Ureter (tissue), 1 donor: ENCODE measurements at regions not wholly inside any gene's neighbourhood (a gene's known extent, or its start where the extent isn't known, plus 50 kb on each side); places are given as distances from the start of the nearest gene placed in this dataset.

Source experiments
- DNase-seq: peaks from one replicate; pipeline ENCODE4 v3.0.0-alpha.2; 2020; ENCODE audit warnings: low spot score
- donor health status: DM: yes; HTN: yes; CAD: no.

DNA sequence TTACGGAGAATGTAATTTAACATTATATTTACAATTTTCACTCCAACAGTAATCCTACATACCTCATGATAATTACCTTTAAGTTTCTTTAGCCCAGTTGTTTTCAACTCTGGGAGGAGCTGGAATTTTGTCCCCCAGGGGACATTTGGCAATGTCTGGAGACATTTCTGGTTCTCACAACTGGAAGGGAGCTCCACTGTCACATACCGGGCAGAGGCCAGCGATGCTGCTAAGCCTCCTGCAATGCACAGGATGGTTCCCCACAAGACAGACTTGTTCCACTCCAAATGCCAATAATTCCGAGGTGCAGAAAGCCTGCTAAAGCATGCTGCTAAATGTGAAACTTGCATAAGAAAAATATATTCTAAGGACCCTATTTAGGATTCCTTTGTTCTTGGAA lies 251.1 kb upstream of the IRX5 start:
- DNase-seq: no peak

DNA sequence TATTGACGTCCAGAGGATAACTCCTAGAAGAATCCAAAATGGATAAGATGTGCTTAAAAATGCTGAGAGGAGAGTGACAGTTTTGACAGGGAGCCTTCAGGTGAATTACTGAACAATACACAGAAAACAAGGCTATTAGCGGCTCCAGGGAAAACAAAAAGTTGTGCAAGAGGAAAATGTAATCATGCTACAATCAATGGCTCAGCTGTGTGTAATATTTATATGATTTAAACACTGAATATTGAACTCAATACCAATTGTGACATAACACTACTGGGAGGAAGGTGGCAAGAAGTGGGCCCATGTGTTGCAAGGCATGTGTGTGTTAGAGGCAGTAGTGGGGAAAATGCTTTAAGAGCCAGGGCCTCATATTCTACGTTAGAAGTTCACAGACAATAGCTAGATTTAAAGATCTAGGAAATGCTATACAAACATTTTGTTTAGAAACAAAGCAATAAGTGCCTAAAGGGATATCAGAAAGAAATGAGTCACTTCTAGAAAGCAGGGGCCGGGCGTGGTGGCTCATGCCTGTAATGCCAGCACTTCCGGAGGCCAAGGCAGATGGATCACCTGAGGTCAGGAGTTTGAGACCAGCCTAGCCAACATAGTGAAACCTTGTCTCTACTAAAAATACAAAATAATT lies 253.2 kb upstream of the IRX5 start:
- no peak for DNase-seq

DNA sequence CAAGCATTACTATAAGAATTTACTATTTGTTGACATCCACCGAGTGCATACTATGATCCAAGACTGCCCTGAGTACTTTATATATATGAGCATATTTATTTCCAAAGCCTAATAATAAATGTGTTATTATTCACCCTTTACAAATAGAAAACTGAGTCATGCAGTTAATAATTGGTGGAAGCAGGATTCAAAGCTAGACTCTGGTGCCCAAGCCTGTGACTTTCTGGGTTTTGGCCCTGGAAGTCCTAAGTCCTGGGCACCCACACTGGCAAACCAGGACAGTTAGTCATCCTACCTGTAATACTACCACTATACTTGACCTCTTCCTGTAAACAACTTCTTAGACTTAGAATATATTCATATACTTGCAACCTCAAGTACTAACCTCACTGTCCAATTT lies 257.4 kb upstream of the IRX5 start:
- DNase-seq: no peak

DNA sequence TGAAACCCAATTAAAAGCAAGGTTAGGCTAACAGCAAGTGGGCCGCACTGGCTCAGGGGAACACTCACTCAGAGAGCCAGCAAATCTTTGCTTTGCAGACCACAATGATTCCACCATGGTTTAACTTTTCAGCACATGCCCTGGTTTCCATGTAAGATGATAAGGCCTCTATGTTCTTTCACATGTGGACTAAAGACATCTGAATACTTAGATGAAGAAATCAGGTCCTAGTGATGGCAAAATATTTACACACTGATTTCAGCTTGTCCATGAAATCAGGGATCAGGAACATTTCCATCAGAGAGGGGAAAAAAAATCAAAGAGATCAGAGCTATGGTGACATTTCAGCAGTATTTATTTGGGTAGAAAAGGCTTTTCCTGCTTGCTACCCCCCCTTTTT lies 258.2 kb upstream of the IRX5 start:
- DNase-seq: no peak

DNA sequence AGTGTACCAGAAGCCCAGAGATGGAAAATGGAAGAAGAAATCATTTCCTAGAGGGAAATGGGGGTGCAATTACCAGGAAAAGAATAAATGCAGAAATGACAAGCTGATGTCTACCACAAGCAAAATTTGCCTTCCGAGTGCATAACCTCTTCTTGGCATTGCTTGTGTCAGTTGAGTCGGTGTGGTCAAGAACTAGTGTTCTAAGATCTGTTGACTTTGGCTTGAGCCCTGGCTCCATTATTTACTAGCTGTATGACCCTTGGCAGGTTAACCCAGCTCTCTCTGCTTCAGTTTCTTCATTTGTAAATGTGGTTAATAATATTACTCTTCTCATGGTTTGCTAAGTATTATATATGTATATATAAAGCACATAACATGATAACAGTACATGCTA lies 273.0 kb upstream of the IRX5 start:
- no peak for DNase-seq

DNA sequence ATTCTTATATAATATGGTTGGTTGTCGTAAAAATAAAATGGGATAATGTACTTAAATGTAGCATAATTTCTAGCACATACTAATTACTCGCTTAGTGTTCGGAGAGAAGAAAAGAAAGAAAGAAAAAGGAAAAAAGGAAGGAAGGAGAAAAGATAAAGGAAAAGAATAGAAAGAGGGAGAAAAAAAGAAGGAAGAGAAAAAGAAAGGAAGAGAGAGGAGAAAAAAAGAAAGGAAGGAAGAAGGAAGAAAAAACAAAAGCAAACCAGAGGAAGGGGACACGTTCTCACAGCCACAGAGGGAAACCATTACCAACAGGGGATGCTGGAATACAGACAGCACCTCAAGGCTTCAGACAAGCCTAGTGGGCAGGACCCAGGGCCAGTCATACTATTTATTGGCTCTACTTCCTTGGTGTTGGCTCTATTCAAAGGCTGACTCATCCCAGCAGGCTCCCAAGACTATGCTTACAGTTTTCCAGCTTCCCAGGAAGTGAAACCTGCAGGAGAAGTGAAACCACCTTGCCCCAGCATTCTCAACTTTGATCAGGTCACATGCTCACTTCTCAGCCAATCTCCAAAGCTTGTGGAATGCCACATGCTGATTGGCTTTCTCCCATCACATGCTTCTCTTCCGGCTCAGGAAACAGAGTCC lies 273.5 kb upstream of the IRX5 start:
- no peak for DNase-seq

DNA sequence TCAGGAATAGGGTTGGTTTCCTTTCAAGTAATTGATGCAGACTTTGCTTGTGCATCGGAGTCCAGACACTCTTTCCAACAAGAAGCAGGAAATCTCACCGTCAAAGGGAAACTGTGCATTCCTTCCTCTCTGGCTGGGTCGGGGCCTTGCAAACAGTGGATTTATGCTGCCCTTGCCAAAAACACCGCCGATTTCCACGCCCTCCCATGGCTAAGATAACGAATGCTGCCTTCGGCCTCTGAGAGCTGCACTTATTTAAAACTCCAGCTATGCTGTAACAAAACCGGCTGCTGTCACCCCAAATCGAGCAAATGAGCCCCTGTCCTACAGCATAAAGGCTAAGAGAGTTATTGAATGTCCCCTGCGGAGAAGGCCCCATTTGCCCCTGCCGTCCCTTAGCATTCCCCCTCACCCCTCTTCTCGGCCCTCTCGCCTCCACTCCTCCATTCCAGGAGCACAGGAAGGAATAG lies 275.5 kb upstream of the IRX5 start:
- no peak for DNase-seq

DNA sequence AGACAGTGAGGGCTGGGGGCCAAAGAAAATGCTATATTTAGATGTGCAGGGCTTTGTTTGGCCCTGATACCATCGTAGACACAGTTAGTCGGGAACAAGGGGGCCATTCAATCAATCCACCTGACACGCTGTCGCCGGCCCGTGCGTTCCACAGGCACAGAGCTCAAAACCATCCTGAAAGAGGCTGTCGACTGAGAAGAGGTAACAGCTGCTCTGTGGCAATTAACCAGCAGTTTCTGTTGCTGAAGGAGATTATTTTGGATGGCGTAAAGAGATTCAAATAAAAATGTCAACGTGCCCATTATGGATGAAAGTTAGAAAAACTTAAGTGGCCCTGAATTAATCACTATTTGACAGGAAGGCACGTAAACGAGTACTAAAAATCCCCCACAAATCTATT lies 276.2 kb upstream of the IRX5 start:
- no peak for DNase-seq

DNA sequence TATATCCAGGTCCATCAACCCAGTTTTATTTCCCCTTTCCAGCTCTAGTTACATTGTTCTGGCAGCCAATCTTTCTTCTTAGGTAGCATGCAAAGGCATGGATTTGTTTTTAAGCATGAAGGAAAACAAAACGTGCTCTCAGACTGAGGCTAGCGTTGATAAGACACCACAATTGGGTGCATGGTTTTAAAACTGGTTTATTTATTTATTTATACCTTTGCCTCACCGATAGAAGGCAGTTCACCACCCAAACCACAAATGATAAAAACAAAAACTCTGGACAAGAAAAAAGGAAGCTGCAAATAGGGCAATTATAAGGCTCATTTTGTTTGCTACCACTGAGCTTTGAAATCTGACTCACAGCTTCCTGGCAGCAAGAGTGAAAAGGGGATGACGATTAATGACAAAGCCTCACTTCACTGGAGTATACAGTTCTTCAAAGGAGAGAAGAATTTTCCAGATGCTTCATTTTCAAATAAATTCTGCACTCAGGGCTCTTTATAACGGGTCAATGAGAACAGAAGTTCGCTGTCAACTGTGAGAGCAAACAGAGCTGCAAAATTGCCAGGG lies 278.4 kb upstream of the IRX5 start:
- no peak for DNase-seq

DNA sequence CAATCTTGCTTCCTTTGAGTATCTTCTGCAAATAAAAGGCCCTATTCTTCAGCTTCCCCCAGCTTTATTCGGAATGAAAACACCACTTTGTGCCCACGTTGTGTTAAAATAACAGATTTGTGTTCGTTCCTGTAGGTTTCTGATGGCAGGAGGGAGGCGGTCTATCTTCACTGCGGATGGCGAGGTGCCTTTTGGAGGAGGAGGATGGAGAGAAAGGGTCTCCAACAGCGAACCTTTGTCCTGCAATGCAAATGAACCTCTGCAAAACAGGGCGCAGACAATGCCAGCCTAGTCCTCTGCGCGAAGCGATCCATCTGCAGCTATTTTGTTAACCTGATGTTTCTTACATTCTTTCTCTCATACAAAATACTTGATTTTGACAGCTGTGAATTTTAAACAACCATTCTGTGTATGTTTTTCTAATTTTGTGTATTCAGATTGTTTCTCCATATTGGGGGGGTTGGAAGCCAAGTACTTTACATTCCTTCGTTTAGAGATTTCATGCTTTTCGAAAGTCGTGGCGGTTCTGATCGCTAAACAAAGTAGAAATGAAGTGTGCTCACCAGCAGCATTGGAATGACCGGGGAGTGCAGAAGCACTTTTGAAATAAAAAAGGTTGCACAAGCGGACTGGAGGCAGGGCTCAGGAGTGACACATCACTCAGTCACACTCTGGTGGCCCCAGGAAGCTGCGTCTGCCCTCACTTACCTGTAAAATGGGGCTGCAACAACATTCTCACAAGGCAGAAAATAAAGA lies 279.0 kb upstream of the IRX5 start:
- DNase-seq: no peak

DNA sequence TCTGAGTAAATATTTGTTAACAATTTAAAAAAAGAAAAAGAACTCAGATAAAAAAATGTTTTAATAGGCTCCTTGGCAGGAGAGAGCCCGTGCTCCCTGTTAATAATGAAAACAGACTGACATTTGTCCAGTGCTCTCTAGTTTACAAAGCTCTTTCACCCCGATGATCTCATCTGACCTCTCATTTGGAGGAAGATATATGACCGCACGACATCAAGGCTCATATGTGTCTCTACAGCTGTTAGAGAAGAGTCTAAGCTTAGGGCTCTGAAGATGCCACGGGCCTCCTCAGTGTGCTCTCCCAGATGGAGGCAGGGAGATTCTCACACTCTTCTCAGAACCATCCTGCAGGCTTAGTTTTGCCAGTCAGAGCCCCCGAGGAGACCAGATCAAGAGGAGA lies 280.8 kb upstream of the IRX5 start:
- DNase-seq: no peak

DNA sequence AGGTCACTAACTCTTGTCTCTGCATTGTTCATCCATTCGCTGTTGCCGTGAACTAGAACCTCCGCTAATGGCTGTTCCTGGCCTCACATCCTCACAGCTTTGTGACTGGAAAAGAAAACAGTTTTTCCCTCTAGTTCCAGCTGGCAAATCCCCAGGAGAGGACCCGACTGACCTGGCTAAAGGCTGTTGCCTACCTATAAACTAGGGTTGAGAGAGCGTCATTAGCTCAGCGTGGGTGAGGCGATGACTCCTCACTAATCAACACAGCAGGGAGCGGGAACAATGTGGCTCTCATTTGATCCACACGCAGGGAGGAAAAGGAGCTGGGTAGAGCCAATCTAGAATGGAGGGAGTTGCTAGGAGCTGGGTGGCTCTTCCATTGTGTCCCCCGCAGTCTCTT lies 282.1 kb upstream of the IRX5 start:
- no peak for DNase-seq

DNA sequence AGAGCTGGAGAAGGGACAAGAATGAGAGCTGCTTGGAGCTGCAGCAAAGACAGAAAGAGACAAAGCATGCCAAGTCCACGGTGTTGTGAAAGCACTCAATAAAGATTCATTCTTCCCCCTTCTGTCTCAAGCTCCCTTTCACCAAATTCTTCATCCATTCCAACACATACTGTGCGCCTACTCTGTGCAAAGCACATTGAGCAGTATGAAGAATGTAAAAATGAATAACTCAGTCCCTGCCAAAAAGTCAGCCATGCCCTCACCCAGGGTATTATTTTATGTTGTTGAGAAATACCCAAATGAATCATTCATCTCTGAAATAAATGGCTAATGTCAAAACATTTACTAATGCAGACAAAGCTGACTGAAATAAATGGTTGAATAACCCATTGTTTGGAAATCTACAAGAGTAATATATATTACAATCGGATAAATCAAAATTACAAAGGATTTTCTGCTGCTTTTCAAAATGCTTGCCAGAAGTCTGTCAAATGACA lies 282.9 kb upstream of the IRX5 start:
- DNase-seq: no peak

DNA sequence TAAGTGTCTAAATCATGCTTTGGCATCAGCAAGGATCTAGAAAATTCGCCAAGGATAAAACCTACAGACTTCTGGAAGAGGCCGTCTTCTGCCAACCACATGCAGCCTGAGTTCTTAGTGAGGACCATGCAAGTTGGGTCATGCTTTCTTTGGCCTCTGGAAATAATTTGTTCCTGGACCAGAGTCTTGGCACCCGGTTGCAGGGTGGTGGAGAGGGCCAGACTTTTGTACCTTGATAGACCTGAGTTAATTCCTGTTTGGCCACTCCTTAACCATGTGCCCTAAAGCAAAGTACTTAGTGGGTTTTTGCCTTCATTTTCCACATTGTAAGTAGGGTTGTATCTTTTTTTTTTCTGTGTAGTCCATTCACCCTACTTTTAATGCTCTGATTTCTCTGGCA lies 283.4 kb upstream of the IRX5 start:
- DNase-seq: no peak

DNA sequence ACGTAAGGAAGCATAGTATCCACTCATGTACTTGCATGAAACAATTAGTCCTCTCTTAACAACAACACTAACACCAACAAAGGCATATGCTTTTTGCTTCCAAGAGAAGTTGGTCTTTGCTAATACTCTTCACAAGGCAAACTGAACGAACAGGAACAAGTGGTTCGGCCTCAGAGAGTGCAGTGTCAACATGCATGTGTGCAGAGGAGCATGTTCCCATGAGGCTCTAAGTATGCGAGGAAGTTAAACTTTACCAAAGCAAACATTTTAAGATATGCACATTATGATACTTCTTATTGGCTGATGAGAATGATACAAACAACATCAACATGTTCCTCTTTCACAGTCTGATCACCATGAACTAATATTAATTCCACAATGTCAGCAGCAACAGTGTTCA lies 285.3 kb upstream of the IRX5 start:
- DNase-seq: no peak

DNA sequence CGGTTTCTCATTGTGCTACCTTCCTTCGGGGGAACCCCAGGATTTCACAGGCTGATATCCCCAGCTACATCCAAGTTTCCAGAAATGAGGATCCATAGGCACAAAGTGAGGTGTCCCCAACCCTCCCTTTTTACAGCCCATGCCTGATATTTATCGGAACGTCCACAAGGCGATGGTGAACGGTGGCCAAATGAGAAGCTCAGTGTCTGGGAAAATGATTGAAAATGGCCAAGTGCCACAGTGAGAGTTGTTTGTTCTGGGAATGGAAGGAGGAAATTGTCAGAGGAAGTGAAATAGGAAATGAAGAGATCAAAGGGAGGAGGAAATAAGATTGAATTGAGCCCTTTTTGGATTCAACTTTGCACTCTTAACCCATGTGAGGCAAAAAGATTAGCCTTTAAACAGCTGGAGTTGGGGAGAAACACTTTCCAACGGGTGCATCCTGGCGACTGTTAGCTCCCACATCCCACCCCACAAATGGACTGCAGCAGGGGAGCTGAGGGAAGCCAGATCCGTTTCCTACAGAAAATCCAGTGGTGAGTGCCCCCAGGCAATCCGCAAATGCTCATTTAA lies 294.4 kb upstream of the IRX5 start:
- no peak for DNase-seq

DNA sequence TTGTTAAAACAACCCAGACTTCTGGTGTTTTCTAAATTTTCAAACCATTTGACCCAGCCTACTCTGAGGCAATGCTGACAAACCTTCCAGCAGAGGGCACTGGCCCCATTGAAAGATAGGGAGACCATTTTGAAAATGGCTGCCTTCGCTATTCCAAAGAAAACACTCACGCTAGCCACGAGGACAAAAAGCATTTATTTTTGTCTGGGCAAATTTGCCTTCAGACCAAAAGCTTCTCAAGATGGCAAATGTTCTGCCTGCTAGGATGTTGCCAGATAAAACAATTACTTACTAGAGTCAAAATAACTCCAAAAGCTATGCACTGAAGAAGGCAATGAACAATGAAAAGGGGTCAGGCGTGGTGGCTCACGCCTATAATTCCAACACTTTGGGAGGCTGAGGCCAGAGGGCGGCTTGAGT lies 296.7 kb upstream of the IRX5 start:
- DNase-seq: no peak

DNA sequence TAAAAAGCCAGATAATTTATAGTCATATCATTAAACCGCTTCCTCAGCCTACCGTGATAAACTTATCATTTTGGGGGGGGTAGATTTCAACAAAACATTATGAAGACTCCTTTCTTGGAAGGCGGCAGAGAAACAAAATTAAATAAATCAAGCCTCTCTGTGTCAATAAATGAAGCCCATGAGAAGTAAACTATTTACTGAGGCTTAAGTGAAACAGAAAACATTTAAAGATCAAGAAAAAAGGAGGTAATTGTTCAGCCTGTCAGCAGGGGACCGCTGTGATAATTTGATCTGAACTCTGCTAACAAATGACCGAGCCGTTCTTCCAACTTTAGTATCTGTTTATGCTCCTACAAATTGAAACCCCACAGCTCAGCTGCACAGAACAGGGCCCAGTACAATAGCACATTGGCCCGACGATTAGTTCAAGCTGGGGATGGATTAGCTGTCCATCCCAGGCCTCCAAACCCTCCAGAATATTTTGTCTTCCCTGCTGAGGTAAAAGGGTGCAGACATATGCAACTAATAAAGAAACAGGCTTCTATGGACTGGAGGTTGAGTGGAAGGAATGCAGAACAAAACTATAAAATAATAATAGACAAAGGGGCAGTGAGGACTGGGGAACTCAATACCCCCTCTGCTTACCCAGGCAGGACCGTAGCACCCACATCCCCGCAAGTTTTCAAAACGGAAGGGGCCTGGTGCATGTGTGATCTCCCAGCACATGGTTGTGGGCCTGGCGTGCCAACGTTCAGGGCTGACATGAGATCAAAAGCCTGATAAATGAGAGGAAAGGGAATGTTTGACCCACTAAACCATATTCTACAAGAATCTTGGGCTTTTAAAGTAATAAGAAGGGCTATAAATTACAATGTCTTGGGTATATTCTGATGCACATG lies 298.1 kb upstream of the IRX5 start:
- DNase-seq: no peak

DNA sequence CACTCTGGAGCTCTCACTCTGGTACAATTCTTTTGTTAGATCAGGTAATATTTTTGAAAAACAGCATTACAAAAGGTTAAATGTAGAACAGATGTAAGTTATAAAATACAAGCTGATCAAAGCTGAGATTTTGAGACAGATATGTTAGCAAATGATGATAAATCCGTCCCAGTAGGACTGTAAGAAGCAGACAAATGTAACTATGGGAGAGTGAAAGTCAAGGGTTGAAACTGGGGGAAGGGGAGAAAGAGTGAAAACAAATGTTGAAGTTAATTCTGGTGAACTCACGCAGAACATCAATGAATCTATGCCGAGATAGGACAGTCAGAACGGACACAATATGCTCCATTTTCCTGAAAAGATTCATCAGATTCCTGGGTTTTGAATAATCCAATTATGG lies 298.9 kb upstream of the IRX5 start:
- no peak for DNase-seq

DNA sequence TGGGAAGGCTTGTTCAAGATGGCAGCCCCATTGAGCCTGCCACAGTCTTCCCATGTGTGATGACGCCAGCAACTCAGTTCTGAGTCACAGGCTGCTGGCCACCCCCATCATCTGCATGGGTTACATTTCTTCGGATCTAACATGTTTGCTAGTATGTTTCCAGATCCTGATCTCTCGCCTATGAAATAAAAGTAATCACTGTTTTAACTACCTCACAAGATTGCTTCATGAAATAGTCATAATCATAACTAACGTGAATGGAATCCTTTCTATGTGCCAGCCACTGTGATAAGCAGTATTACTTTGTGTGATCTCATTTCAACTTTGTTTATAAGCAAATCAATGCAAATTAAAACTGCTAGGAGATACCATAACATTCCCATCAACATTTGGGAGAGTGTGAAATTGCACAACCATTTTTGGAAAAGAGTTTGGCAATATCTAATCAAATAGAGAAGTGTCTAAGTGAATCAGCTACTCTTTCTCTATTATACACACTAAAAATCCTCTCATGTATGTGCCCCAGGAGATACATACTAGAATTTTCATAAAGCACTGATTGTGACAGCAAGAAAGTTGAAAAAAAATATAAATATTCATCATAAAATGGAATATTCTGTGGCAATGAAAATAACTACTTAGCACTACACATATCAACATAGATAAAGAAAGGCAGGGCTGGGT lies 300.2 kb upstream of the IRX5 start:
- DNase-seq: no peak
